BE2C (cell line): ENCODE measurements at regions not wholly inside any gene's neighbourhood (a gene's known extent, or its start where the extent isn't known, plus 50 kb on each side); places are given as distances from the start of the nearest gene placed in this dataset.

ENCODE experiments used
- DNase-seq: peaks from one replicate; pipeline ENCODE4 v3.0.0-alpha.2; 2020
- H3K27me3 ChIP-seq: fragments of 250-450 bp; sonication (Bioruptor Pico); 2 replicates; pipeline ENCODE4 v1.5.1; 2020; ENCODE audit warnings: mild to moderate bottlenecking
- H3K36me3 ChIP-seq: fragments of 250-450 bp; sonication (Bioruptor Pico); 2 replicates; pipeline ENCODE4 v1.5.1; 2020; ENCODE audit warnings: mild to moderate bottlenecking
- H3K4me1 ChIP-seq: fragments of 250-450 bp; sonication (Bioruptor Pico); 2 replicates; pipeline ENCODE4 v1.5.1; 2020
- H3K4me3 ChIP-seq: 2 replicates; pipeline ENCODE4 v1.5.1; 2011; ENCODE audit warnings: low read depth, low read length
- H3K9me3 ChIP-seq: fragments of 250-450 bp; sonication (Bioruptor Pico); 2 replicates; pipeline ENCODE4 v1.5.1; 2020
- CTCF ChIP-seq: IDR thresholded peaks from 2 replicates; pipeline ENCODE4 v1.5.1; 2012; ENCODE audit warnings: mild to moderate bottlenecking, low read depth, low read length

- H3K9me3 ChIP-seq, result no peaks in the 10 kb centered on the region
- H3K4me3 ChIP-seq, result no peak overlapping the region
- H3K4me1 ChIP-seq, result no peaks in the 10 kb centered on the region; the same call in 1 of the 2 replicates
- H3K27me3 ChIP-seq, result no peaks in the 10 kb centered on the region
- DNase-seq, result no peak
- no peaks in the 10 kb centered on the region for H3K36me3 ChIP-seq
- no peak for TF ChIP-seq CTCF
These were observed 157.1 kb upstream of the CDH6 start for GRCh38 chr5:31036411-31036810.

- no peaks in the 10 kb centered on the region; the same call in 1 of the 2 replicates for H3K4me1 ChIP-seq
- H3K36me3 ChIP-seq, result no peaks in the 10 kb centered on the region
- H3K27me3 ChIP-seq, result no peaks in the 10 kb centered on the region
- no peaks in the 10 kb centered on the region for H3K9me3 ChIP-seq
- DNase-seq, result no peak
- no peak overlapping the region for H3K4me3 ChIP-seq
- no peak for TF ChIP-seq CTCF
These were observed 160.2 kb upstream of the CDH6 start for GRCh38 chr5:31033295-31033694.

GRCh38 chr5:31029925-31030324 lies 163.6 kb upstream of the CDH6 start:
- Histone ChIP-seq H3K27me3 (no peaks in the 10 kb centered on the region), H3K9me3 (no peaks in the 10 kb centered on the region), H3K4me1 (no peaks in the 10 kb centered on the region; the same call in 1 of the 2 replicates), H3K36me3 (no peaks in the 10 kb centered on the region), H3K4me3 (no peak overlapping the region)
- TF ChIP-seq CTCF, result peak; percentile 54
- DNase-seq, result peak; percentile 48

GRCh38 chr5:31027721-31028120 lies 165.8 kb upstream of the CDH6 start:
- no peaks in the 10 kb centered on the region for H3K9me3 ChIP-seq
- no peak overlapping the region for H3K4me3 ChIP-seq
- TF ChIP-seq CTCF, result no peak
- no peak for DNase-seq
- H3K4me1 ChIP-seq, result no peaks in the 10 kb centered on the region
- H3K36me3 ChIP-seq, result no peaks in the 10 kb centered on the region
- no peaks in the 10 kb centered on the region for H3K27me3 ChIP-seq

- Histone ChIP-seq H3K4me1 (no peaks in the 10 kb centered on the region), H3K27me3 (no peaks in the 10 kb centered on the region), H3K4me3 (no peak overlapping the region), H3K36me3 (no peaks in the 10 kb centered on the region), H3K9me3 (no peaks in the 10 kb centered on the region)
- TF ChIP-seq CTCF, result no peak
- no peak for DNase-seq
These were observed 170.4 kb upstream of the CDH6 start for GRCh38 chr5:31023105-31023504.

GRCh38 chr5:31021181-31021624 lies 172.3 kb upstream of the CDH6 start:
- no peaks in the 10 kb centered on the region for H3K36me3 ChIP-seq
- no peaks in the 10 kb centered on the region for H3K9me3 ChIP-seq
- no peaks in the 10 kb centered on the region for H3K4me1 ChIP-seq
- no peaks in the 10 kb centered on the region for H3K27me3 ChIP-seq
- no peak for TF ChIP-seq CTCF
- DNase-seq, result no peak
- H3K4me3 ChIP-seq, result no peak overlapping the region
